C4-2B (cell line): ENCODE measurements at regions not wholly inside any gene's neighbourhood (a gene's known extent, or its start where the extent isn't known, plus 50 kb on each side); places are given as distances from the start of the nearest gene placed in this dataset.

Experiments used
- H3K27ac ChIP-seq: fragments of 450-650 bp; 2 replicates; pipeline ENCODE4 v1.5.1; 2017
- ZFX ChIP-seq: fragments of 450-650 bp; IDR thresholded peaks from 2 replicates; pipeline ENCODE4 v1.6.1; 2017
- TF ChIP-seq, protein P1 (sequence below): fragments of 450-650 bp; conservative IDR thresholded peaks from 2 replicates; pipeline ENCODE4 v1.5.1; 2017; ENCODE audit warnings: mild to moderate bottlenecking

GRCh38 chr6:110558575-110558974 is 82.2 kb upstream of the SLC22A16 start:
- TF ChIP-seq, protein P1, sequence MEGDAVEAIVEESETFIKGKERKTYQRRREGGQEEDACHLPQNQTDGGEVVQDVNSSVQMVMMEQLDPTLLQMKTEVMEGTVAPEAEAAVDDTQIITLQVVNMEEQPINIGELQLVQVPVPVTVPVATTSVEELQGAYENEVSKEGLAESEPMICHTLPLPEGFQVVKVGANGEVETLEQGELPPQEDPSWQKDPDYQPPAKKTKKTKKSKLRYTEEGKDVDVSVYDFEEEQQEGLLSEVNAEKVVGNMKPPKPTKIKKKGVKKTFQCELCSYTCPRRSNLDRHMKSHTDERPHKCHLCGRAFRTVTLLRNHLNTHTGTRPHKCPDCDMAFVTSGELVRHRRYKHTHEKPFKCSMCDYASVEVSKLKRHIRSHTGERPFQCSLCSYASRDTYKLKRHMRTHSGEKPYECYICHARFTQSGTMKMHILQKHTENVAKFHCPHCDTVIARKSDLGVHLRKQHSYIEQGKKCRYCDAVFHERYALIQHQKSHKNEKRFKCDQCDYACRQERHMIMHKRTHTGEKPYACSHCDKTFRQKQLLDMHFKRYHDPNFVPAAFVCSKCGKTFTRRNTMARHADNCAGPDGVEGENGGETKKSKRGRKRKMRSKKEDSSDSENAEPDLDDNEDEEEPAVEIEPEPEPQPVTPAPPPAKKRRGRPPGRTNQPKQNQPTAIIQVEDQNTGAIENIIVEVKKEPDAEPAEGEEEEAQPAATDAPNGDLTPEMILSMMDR: no peak
- TF ChIP-seq ZFX: no peak
- no peak overlapping the region for H3K27ac ChIP-seq

DNA sequence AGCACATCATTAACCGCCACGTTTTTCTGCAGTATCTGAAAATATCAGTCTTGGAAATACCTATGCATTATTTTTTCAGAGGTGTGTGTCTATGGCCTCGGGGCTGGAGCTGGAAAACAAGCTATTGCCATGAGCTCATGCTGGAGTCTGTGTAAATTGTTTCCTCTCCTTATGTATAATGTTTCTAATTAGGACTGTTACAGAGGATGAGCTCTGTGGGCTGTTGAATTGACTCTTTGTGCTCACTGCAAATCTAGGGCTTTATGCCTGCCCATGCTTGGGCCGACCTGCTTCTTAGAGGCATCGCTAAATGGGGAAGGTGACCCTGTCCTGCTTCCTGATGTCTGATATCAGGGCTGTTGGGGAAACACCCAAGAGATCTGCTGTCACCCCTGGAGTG is 80.8 kb upstream of the SLC22A16 start:
- TF ChIP-seq, protein P1: no peak
- TF ChIP-seq ZFX: no peak
- no peak overlapping the region for H3K27ac ChIP-seq

DNA sequence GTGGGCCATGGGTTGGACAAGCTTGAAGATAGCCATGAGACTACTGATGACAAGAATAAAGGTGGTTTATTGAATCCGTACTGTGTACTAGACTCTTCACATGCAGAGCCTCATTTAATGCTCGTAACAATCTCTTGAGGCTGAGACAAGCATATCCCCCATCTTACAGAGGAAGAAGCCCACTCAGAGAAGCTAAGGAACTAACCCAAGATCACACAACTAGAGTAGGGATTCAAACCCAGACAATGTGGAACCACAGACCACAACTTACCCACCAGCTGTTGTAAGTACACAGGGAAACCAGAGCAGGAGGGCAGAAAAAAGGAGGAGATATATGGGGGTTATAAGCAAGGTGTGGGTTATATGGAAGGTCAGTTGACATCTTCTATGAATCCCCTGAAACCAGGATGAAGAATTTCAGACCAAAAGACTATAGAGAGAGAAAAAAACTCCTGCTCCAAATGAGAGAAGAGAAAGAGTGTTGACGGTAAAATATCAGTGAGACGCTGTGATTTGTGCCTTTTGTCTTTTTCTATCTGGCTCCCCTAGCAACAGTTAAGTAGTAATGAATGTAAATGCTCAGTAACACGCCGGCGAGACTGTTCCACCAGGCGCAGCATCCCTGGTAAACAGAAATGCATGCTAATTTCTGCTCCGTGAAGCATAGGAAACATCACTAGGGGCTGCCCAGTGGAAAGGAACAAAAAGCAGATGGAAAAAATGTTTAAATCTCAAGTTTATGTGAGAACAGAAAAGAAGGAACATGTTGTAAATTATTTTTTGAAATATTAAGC is 80.1 kb upstream of the SLC22A16 start:
- TF ChIP-seq, protein P1: no peak
- no peak for TF ChIP-seq ZFX
- no peak overlapping the region for H3K27ac ChIP-seq

DNA sequence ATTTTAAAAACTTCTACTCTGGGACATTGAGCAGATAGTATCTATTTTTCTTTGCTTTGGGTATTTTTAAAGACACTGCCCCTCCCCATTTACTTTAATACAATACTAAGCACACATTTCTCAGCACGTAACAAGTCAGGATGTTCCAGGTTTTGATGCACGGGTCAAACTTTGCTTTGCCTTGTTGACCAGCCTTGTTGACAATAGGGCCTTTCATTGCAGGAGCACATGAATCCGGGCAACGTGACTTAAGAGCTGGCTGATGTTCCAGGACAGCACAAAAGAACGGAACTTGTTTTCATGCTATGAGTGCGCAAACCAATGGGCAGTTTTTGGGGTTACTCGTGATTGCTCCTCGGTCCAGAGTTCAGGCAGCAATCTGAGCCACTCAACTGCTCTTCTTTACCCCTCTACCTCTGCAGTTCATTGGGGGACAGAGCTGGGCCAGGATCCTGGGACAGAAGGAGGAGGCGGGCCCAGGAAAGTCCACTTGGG is 78.6 kb upstream of the SLC22A16 start:
- H3K27ac ChIP-seq: no peak overlapping the region
- no peak for TF ChIP-seq ZFX
- TF ChIP-seq, protein P1: no peak

DNA sequence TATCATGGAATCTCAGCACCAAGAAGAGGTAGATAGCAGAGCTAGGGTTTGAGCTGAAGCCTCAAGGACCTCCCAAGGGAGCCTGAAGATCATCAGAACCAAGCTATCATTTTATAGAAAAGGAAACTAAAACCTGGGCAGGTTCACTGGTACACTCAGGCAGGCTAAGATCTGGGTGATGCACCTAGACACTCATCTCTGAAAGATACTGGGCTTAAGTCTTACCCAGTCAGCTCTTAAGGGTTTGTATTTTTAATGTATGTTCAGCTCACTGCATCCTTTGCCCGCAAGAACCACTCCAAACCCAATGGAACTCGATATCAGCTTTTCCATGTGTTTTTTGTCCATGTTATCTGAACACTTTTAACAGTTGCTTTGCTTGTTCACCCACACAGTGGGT is 78.0 kb upstream of the SLC22A16 start:
- no peak overlapping the region for H3K27ac ChIP-seq
- TF ChIP-seq, protein P1: no peak
- no peak for TF ChIP-seq ZFX

DNA sequence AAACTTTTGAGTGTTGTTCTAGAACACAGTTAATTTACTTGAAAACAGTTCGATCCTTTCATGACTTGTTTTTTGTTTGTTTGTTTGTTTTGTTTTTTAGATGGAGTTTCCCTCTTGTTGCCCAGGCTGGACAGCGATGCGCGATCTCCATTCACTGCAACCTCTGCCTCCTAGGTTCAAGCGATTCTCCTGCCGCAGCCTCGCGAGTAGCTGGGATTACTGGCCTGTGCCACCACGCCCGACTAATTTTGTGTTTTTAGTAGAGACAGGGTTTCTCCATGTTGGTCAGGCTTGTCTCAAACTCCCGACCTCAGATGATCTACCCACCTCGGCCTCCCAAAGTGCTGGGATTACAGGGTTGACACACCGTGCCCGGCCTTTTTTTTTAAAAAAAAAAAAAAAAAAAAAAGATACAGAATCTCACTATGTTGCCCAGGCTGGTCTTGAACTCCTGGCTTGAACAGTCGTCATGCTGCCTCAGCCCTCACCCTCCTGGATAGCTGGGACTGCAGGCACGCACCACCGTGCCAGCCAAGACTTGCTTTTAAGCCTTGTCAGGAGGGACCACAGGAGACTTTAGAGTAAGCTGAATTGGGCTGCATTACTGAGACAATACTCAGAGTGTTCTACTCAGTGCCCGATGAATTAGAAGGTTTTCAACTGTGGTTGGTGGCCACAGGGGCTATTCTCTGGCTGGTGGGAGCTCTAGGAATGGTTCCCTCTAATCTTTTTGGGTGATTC is 76.7 kb upstream of the SLC22A16 start:
- no peak overlapping the region for H3K27ac ChIP-seq
- TF ChIP-seq ZFX: no peak
- TF ChIP-seq, protein P1: no peak

GRCh38 chr6:110552076-110552475 is 75.7 kb upstream of the SLC22A16 start:
- no peak overlapping the region for H3K27ac ChIP-seq
- TF ChIP-seq, protein P1: no peak
- no peak for TF ChIP-seq ZFX
